K562 (cell line): ENCODE measurements at regions not wholly inside any gene's neighbourhood (a gene's known extent, or its start where the extent isn't known, plus 50 kb on each side); places are given as distances from the start of the nearest gene placed in this dataset.
A peak's percentile ranks its signal among the peaks of the same experiment; 100 is the strongest.

Experiments
- CTCF ChIP-seq, 3 experiments: IDR thresholded peaks in 2 of 3; conservative IDR thresholded peaks in 1 of 3; 2 replicates each; pipeline ENCODE4 v1.5.1; 2011 to 2012; ENCODE audit warnings: low read length in 3 of 3, mild to moderate bottlenecking in 3 of 3, control low read depth in 2 of 3, improper control_type of control experiment in 1 of 3, inconsistent platforms in 1 of 3, low read depth in 1 of 3, mixed read lengths in 1 of 3, moderate library complexity in 1 of 3; ENCODE audit not compliant: insufficient read depth in 2 of 3
- FOXK1 ChIP-seq: sonication (generic); formaldehyde crosslinking; IDR thresholded peaks from 2 replicates; pipeline ENCODE4 v1.8.0; 2022; ENCODE audit warnings: missing genetic modification reagents, mild to moderate bottlenecking, borderline replicate concordance
- PHF20 ChIP-seq: fragments of 450-650 bp; IDR thresholded peaks from 2 replicates; pipeline ENCODE4 v1.6.1; 2018; ENCODE audit not compliant: partially characterized antibody
- SMC3 ChIP-seq: conservative IDR thresholded peaks from 2 replicates; pipeline ENCODE4 v1.6.1; 2011; ENCODE audit warnings: low read depth, low read length, improper control_type of control experiment; ENCODE audit not compliant: insufficient read depth
- ZBTB7A ChIP-seq: IDR thresholded peaks from 2 replicates; pipeline ENCODE4 v1.6.1; 2011; ENCODE audit warnings: low read depth, mild to moderate bottlenecking, low read length, moderate library complexity, borderline replicate concordance; ENCODE audit not compliant: control insufficient read depth
- ZNF24 ChIP-seq: fragments of 450-650 bp; IDR thresholded peaks from 2 replicates; pipeline ENCODE4 v1.6.1; 2016
- TF ChIP-seq, protein P1 (sequence below): fragments of 450-650 bp; formaldehyde crosslinking; IDR thresholded peaks from 2 replicates; pipeline ENCODE4 v1.4.0; 2020; ENCODE audit warnings: mild to moderate bottlenecking, moderate library complexity

- TF ChIP-seq CTCF (IDR thresholded peaks at IDR 0.05 in 2 of 3, conservative IDR thresholded peaks at IDR 0.05 in 1 of 3; ENCODE audit: insufficient read depth in 2 of 3, low read depth in 1 of 3, low read length in 3 of 3) (peak; percentile 59 to 74 (median 67)), FOXK1 (no peak), PHF20 (no peak), ZBTB7A (no peak), ZNF24 (peak; percentile 46; the same call in 1 of the 2 replicates), SMC3 (0 out of 2 replicates have a peak, but pooled peaks have one; percentile 16)
- TF ChIP-seq, protein P1, sequence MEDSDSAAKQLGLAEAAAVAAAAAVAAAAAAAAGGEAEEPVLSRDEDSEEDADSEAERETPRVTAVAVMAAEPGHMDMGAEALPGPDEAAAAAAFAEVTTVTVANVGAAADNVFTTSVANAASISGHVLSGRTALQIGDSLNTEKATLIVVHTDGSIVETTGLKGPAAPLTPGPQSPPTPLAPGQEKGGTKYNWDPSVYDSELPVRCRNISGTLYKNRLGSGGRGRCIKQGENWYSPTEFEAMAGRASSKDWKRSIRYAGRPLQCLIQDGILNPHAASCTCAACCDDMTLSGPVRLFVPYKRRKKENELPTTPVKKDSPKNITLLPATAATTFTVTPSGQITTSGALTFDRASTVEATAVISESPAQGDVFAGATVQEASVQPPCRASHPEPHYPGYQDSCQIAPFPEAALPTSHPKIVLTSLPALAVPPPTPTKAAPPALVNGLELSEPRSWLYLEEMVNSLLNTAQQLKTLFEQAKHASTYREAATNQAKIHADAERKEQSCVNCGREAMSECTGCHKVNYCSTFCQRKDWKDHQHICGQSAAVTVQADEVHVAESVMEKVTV (CRISPR knock-in tag): 0 out of 2 replicates have a peak, but pooled peaks have one; percentile 15
Measured at GRCh38 chr15:62782071-62782841, 260.3 kb upstream of the TPM1 start (continued).
